ENCODE measurements at regions not wholly inside any gene's neighbourhood (a gene's known extent, or its start where the extent isn't known, plus 50 kb on each side); places are given as distances from the start of the nearest gene placed in this dataset.

DNA sequence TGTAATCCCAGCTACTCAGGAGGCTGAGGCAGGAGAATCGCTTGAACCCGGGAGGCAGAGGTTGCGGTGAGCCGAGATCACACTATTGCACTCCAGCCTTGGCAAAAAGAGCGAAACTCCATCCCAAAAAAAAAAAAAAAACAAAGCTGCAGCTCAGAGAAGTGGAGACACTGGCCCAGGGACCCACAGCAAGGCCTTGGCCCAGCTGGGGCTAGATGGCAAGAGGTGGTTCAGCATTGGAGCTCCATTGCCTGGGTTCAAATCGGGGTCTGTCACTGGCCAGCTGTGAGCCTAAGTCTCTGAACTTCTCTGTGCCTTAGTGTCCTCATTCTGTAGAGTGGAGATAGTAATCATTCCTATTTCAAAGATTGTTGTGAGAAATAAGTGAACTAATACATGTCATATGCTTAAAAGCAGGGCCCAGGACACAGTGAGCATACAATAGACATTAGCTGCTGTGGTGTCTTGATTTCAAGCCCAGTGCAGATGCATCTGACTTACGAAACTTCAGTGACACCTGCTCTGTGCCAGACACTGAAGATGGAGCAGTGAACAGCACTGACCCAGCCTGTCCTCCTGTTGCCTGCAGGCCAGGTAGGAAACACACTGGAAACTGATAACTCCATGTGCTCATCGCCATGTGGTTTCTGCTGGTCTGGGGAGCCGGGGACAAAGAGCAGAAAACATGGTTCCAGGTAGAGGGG is 127.7 kb downstream of the C9orf50 start:
- Histone ChIP-seq H3K27ac (ENCODE audit: low read depth in 1 of 2, low read length in 2 of 2) (no peak overlapping the region), H3K36me3 (ENCODE audit: insufficient read depth, low read length) (peaks cover 2% of the 10 kb centered on the region), H3K4me3 (ENCODE audit: low read length) (no peak overlapping the region), H3K27me3 (ENCODE audit: control insufficient read depth in 1 of 2, insufficient read depth in 2 of 2, low read length in 2 of 2) (no peaks in the 10 kb centered on the region), H3K4me1 (ENCODE audit: insufficient read depth, low read length) (peaks cover 63% of the 10 kb centered on the region), H3K9me3 (ENCODE audit: control insufficient read depth in 1 of 2, insufficient read depth in 1 of 2, low read length in 2 of 2) (no peaks in the 10 kb centered on the region)
- ChIA-PET CTCF (no interaction called here), POLR2A (interaction anchor here (0.9 to 1.0 kb wide), 2 partner anchors 22 to 33 kb away, joined by 3 read pairs; no protein-coding TSS in a partner anchor)
- TF ChIP-seq, protein P1, sequence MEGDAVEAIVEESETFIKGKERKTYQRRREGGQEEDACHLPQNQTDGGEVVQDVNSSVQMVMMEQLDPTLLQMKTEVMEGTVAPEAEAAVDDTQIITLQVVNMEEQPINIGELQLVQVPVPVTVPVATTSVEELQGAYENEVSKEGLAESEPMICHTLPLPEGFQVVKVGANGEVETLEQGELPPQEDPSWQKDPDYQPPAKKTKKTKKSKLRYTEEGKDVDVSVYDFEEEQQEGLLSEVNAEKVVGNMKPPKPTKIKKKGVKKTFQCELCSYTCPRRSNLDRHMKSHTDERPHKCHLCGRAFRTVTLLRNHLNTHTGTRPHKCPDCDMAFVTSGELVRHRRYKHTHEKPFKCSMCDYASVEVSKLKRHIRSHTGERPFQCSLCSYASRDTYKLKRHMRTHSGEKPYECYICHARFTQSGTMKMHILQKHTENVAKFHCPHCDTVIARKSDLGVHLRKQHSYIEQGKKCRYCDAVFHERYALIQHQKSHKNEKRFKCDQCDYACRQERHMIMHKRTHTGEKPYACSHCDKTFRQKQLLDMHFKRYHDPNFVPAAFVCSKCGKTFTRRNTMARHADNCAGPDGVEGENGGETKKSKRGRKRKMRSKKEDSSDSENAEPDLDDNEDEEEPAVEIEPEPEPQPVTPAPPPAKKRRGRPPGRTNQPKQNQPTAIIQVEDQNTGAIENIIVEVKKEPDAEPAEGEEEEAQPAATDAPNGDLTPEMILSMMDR (IDR thresholded peaks at IDR 0.05), result no peak
- peak overlapping the region; percentile 62 for H3K4me3 Mint-ChIP-seq
- H3K36me3 Mint-ChIP-seq (ENCODE audit: low read depth), result peaks cover 14% of the 10 kb centered on the region
- intact Hi-C loops (cut with DNase I, micrococcal nuclease), result loop anchor here in 1 of 2 experiments (5.0 to 10.0 kb wide), 2 partner anchors 92 to 114 kb away; no protein-coding TSS in a partner anchor
- no peak for DNase-seq
- peak overlapping the region; percentile 70 for H3K27ac Mint-ChIP-seq
- ATAC-seq (ENCODE audit: poor library complexity), result no peak
- no peaks in the 10 kb centered on the region for H3K9me3 Mint-ChIP-seq
- H3K4me1 Mint-ChIP-seq (ENCODE audit: low read depth), result peaks cover 55% of the 10 kb centered on the region
- peaks cover 8% of the 10 kb centered on the region for H3K27me3 Mint-ChIP-seq

DNA sequence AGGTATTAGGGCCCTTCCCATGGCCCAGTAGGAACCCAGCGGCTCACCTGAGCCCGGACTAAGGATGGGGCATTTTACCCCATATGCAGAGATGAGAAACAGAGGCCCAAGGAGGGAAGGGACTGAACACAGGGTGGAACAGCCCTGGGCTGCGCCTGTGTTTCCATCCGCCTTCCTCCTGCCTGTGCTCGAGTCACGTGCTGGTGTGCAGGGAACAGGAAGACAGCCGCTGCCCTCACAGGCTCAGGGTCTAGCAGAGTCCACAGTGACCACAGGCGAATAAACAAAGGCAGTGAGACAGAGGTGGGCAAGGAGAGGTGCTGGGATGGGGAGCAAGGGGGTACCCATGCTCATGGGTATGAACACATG is 129.4 kb downstream of the C9orf50 start:
- peaks cover 8% of the 10 kb centered on the region for H3K27me3 Mint-ChIP-seq

DNA sequence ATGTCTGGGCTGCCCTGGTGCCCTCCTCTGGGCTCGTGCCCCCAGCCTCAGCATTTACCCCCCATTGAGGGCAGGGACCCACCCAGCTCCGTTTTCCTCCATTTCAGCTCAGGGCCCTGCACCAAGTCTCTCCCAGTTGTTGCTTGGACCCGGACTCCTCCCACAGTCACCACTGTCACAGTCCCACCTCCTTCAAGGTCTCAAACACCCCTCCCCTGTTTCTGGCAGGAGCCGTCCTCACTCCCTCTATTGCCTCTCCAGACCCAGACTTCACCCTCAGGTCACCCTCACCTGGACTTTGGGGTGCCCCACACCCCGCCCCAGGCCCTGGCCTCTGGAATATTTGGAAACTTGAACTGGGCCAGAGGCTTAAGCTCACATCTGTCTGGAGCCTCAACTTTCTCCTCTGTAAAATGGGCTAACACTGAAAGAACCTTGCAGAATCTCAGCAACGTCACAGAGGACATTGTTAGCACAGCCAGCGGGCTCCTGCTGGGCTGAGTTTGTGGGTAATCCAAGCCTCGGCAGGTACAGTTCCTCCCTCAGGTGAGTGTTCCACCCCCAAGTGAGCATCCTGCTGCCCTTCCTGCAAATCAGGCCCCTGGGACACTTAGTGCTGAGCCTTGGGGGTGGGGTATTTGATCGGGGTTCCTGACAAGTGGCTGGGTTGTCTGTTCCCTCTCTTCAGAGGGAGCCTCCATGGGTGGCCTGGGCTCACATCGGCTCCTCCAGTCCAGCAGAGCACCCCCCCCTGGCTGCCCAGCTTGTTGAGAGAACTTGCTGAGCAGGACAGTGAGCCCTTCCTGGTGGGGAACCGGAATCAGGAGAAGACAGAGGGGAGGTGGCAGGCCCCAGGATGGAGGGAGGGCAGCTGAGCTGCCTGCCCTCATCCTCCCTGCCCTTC is 130.1 kb downstream of the C9orf50 start:
- TF ChIP-seq, protein P1 (IDR thresholded peaks at IDR 0.05), result no peak
- Mint-ChIP-seq H3K4me1 (ENCODE audit: low read depth) (peaks cover 65% of the 10 kb centered on the region), H3K36me3 (ENCODE audit: low read depth) (peaks cover 14% of the 10 kb centered on the region), H3K27ac (peak overlapping the region; percentile 94), H3K4me3 (peak overlapping the region; percentile 92), H3K9me3 (no peaks in the 10 kb centered on the region), H3K27me3 (peaks cover 8% of the 10 kb centered on the region)
- CTCF ChIA-PET, result interaction anchor here (0.7 to 1.5 kb wide), 2 partner anchors 30 to 120 kb away, joined by 3 read pairs; no protein-coding TSS in a partner anchor
- peaks cover 2% of the 10 kb centered on the region for H3K36me3 ChIP-seq (ENCODE audit: insufficient read depth, low read length)
- no peaks in the 10 kb centered on the region for H3K27me3 ChIP-seq (ENCODE audit: control insufficient read depth in 1 of 2, insufficient read depth in 2 of 2, low read length in 2 of 2)
- peak overlapping the region; percentile 56 for H3K4me3 ChIP-seq (ENCODE audit: low read length)
- H3K4me1 ChIP-seq (ENCODE audit: insufficient read depth, low read length), result peaks cover 70% of the 10 kb centered on the region
- no peak for ATAC-seq (ENCODE audit: poor library complexity)
- peak overlapping the region in 1 of 2 donors; percentile 22 for H3K27ac ChIP-seq (ENCODE audit: low read depth in 1 of 2, low read length in 2 of 2)
- peak in 1 of 14 experiments; percentile 34 for DNase-seq
- H3K9me3 ChIP-seq (ENCODE audit: control insufficient read depth in 1 of 2, insufficient read depth in 1 of 2, low read length in 2 of 2), result no peaks in the 10 kb centered on the region
- intact Hi-C loops (cut with DNase I, micrococcal nuclease), result loop anchor here (2.0 to 10.0 kb wide), 3 partner anchors 78 to 116 kb away; no protein-coding TSS in a partner anchor
- POLR2A ChIA-PET, result interaction anchor here (0.6 to 2.1 kb wide), 5 partner anchors 64 to 254 kb away, joined by 3 to 9 read pairs (median 3); no protein-coding TSS in a partner anchor

More for the DNA sequence above, 129.4 kb downstream of the C9orf50 start:
- DNase-seq, result peak in 1 of 14 experiments; percentile 38
- intact Hi-C loops (cut with DNase I, micrococcal nuclease), result loop anchor here (2.0 to 10.0 kb wide), 3 partner anchors 79 to 116 kb away; no protein-coding TSS in a partner anchor
- no peaks in the 10 kb centered on the region for H3K9me3 Mint-ChIP-seq
- H3K9me3 ChIP-seq (ENCODE audit: control insufficient read depth in 1 of 2, insufficient read depth in 1 of 2, low read length in 2 of 2), result no peaks in the 10 kb centered on the region
- H3K27me3 ChIP-seq (ENCODE audit: control insufficient read depth in 1 of 2, insufficient read depth in 2 of 2, low read length in 2 of 2), result no peaks in the 10 kb centered on the region
- no peak for ATAC-seq (ENCODE audit: poor library complexity)
- peaks cover 14% of the 10 kb centered on the region for H3K36me3 Mint-ChIP-seq (ENCODE audit: low read depth)
- H3K4me1 ChIP-seq (ENCODE audit: insufficient read depth, low read length), result peaks cover 70% of the 10 kb centered on the region
- H3K27ac Mint-ChIP-seq, result peak overlapping the region; percentile 94
- peak overlapping the region in 1 of 2 donors; percentile 22 for H3K27ac ChIP-seq (ENCODE audit: low read depth in 1 of 2, low read length in 2 of 2)
- no peak overlapping the region for H3K4me3 Mint-ChIP-seq
- ChIA-PET POLR2A (no interaction called here), CTCF (no interaction called here)
- peaks cover 2% of the 10 kb centered on the region for H3K36me3 ChIP-seq (ENCODE audit: insufficient read depth, low read length)
- TF ChIP-seq, protein P1 (IDR thresholded peaks at IDR 0.05), result no peak
- peak overlapping the region; percentile 1 for H3K4me3 ChIP-seq (ENCODE audit: low read length)
- peaks cover 65% of the 10 kb centered on the region for H3K4me1 Mint-ChIP-seq (ENCODE audit: low read depth)

Measured in CD4-positive, alpha-beta T cell (primary cell).